ENCODE measurements at regions not wholly inside any gene's neighbourhood (a gene's known extent, or its start where the extent isn't known, plus 50 kb on each side); places are given as distances from the start of the nearest gene placed in this dataset.
A peak's percentile ranks its signal among the peaks of the same experiment; 100 is the strongest.
"Not testable (repeated sequence)": the region's sequence is repeated elsewhere in the genome, so short reads cannot be mapped to it uniquely, and the experiment has no call there.

DNA sequence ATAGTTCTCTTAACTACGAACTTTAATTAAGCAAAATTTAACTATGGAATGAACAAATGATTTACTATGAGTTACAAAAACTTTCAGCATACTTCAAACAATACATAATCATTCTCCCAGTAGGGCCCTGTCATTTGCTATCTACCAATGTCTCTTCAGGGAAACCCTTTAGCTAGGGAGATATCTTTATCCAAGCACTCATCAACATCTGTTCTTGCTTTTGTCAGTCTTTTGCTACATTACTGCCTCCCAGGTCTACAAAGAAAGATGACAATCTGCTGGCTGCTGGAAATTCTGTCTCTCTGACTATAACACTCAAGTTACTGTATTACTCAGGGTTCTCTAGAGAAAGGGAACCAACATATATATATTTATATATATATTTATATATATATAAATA lies 1626.3 kb upstream of the CELF4 start:
- no peak for DNase-seq (ENCODE audit: extremely low read depth, low read depth, low spot score)

- DNase-seq (ENCODE audit: extremely low read depth, low read depth, low spot score), result no peak
These were observed 1625.5 kb upstream of the CELF4 start for GRCh38 chr18:39191058-39191457.

DNA sequence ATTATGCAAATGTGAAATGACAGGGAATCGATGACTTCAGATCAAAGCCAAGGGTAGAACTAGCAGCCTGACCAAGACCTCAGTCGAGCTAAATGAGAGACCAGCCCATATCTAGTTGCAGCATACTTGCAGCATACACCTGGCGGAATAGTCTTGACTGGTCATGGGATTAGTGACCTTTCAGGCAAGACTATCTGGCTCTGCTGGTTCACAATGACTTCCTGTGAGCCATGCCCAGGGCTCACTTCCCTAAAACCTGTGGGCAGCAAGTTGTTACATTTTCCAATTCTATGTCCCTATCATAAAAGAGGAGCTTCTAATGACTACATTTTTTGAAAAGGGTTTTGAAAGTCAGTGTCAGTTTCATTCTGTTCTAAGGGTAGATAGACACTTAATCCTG lies 1624.9 kb upstream of the CELF4 start:
- no peak for DNase-seq (ENCODE audit: extremely low read depth, low read depth, low spot score)

- no peak for DNase-seq (ENCODE audit: extremely low read depth, low read depth, low spot score)
These were observed 1622.7 kb upstream of the CELF4 start for GRCh38 chr18:39188278-39188677.

DNA sequence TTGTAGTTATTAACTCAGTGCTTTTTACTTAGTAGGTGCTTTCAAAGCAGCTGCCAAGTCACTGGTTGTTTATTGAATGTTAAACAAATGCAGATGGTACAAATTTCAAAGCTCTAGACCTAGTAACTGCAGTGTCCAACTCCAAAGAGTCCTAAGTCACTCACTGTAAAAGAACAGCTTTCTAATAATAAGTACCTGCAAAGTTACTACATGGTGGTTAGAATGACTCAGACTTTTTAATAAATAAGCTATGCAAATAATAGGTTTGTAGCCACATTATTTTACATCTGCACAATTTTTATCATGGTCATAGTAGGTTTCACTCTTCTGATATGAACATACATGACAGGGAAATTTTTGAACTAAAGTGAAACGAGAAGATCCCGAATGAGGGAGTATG lies 1620.4 kb upstream of the CELF4 start:
- DNase-seq (ENCODE audit: extremely low read depth, low read depth, low spot score), result no peak

DNA sequence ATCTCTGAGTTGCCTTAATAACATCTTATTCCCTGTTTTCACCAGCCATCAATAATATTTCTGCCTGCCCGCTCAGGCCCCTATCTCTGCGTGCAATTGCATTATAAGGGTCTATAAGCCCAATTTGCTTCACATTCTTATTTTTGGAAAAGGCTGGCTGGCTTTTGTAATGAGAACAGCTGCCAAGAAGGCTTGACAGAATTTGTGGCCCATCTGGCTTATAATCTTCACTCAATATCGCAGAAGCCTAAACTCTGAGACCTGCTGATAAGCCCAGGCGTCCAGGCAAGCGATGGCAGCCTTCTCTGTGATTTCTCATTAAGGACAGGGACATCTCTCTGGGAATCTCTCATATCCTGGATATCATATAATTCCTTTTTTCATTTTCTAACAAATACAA lies 1618.6 kb upstream of the CELF4 start:
- no peak for DNase-seq (ENCODE audit: extremely low read depth, low read depth, low spot score)

DNA sequence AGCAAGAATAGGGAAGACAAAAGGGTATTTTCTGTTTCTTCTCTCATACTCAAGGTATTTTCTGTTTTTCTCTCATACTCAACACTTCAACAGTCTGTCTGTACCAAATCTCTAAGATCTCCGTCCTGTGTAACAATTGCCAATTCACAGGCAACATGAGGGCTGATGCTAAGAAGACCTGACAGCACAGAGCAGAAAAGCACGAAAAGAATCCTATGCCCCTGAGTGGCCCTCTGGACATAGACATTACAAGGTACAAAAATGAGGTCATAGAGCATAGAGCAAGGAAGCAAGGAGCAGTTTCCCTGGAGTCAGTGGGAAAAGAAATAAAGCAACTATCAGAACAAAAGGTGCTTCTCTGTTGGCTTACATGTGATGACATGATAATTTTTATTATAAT lies 1612.6 kb upstream of the CELF4 start:
- DNase-seq (ENCODE audit: extremely low read depth, low read depth, low spot score), result no peak

DNA sequence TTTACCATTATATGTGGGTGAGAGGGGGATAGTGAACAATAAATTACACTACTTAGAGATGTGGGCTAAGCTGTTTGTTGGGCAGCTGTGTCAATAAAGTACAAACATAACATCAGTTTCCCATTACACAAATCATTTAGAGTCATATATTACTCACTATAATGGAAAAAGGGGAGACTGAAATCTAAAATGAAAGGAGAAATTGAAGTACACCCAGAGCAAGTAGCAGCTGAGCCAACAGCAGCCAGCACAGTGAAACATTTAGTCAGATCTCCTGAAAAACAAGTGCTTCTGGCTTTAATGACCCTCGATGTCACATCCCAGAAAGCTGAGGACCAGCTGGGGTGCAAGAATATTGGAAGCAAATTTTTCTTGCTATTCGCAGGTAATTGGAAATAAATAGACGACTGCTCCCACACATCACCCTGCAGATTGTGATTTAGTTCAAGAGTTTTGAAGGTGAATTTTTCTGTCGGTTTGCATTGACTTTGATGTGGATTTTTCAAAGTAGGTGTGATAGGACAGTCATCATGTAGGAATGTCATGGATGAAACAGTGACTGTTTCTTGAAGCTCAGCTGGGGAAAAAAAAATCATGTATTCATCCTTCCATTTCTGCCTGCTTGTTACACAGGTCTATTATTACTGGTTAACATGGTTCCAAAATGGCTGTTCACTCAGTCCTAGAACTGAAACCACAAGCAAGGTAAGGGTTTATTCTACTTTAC lies 1607.3 kb upstream of the CELF4 start:
- no peak for DNase-seq (ENCODE audit: extremely low read depth, low read depth, low spot score)

DNA sequence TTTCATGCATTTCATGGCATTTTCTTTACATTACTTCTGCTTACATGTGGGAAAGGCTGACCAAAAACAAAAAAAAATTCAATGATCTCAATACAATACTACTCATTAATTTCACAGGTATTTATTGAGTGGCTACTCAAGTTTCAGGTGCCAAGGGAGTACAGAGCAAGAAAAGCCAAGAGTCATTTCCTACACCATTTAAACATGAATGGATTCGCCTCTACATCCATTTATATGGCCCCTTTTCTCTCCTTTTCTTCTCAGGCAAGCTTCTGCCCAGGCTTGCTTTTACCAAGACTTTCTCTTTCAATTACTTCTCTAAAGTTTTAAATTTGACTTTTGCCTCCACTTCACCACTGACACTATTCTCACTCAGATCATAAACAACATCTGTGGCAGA lies 1603.1 kb upstream of the CELF4 start:
- DNase-seq (ENCODE audit: extremely low read depth, low read depth, low spot score), result no peak

GRCh38 chr18:39167990-39168389 lies 1602.4 kb upstream of the CELF4 start:
- no peak for DNase-seq (ENCODE audit: extremely low read depth, low read depth, low spot score)

DNA sequence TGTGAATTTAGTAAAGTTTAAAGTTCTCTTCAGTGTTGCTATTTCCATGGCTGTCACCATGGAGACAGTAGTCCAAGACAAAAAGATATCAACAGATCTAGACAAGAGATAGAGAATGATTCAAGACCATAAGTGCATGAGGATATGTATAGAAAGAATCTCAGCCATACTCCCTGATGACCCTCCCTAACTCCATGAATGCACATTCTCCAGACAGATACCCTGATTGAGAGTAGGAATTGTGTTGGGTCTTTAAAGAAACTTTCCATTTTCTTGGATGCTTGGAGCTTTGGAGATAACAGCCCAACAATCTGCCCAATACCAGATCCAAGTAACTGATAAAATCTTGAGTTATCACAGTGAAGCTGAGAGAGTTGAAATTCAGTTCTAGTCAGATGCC lies 1601.2 kb upstream of the CELF4 start:
- DNase-seq (ENCODE audit: extremely low read depth, low read depth, low spot score), result no peak

GRCh38 chr18:39162013-39162827 lies 1596.6 kb upstream of the CELF4 start:
- no peak for DNase-seq (ENCODE audit: extremely low read depth, low read depth, low spot score)

GRCh38 chr18:39149211-39149806 lies 1583.7 kb upstream of the CELF4 start:
- DNase-seq (ENCODE audit: extremely low read depth, low read depth, low spot score), result no peak

GRCh38 chr18:39134255-39134654 lies 1568.7 kb upstream of the CELF4 start:
- no peak for DNase-seq (ENCODE audit: extremely low read depth, low read depth, low spot score)

GRCh38 chr18:39127538-39127937 lies 1561.9 kb upstream of the CELF4 start:
- not testable (repeated sequence) for DNase-seq (ENCODE audit: extremely low read depth, low read depth, low spot score)

- DNase-seq (ENCODE audit: extremely low read depth, low read depth, low spot score), result no peak
These were observed 1548.2 kb upstream of the CELF4 start for GRCh38 chr18:39113790-39114189.

- DNase-seq (ENCODE audit: extremely low read depth, low read depth, low spot score), result no peak
These were observed 1539.5 kb upstream of the CELF4 start for GRCh38 chr18:39105104-39105503.

DNA sequence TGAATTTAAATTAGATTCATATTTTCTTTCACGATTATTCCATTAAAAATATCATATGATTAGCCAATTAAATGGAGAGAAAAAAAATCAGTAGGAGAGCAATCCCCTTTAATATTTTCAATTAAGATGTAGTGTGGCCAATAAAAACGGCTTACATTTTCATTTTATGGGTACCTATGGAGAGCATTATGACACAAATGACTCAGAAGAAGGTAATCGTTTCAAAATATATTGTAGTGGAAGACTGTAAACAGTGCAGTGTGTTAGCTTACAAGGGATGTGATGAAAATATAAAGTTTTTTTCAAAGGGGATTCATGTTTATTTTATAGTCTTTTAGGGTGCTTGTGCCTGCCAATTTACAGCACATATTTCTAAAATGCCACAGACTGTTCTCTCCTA lies 1507.4 kb upstream of the CELF4 start:
- DNase-seq (ENCODE audit: extremely low read depth, low read depth, low spot score), result no peak

DNA sequence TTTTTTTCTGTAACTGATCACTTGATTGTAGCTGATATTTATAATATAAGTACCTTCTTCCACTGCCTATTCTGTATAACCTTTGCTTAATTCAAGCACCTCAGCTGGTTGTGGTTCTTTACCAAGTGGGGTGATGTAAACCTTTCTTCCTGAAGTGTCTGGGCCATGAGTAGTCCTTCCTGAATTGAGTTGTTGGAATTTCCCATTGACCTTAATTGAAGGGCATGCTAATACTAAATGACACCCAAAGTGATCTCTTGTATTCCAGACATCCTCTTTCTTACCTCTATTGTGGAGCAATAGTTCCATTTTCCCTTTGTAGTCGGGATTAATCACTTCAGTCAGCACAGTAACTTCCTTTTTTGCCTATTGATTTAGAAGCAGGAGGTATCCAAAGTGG lies 1496.8 kb upstream of the CELF4 start:
- DNase-seq (ENCODE audit: extremely low read depth, low read depth, low spot score), result no peak

- peak; percentile 23 for DNase-seq (ENCODE audit: extremely low read depth, low read depth, low spot score)
These were observed 1492.9 kb upstream of the CELF4 start for GRCh38 chr18:39058386-39059000.

- peak; percentile 36 for DNase-seq (ENCODE audit: extremely low read depth, low read depth, low spot score)
These were observed 1491.9 kb upstream of the CELF4 start for GRCh38 chr18:39057423-39058064.

All from glomerular endothelial cell (primary cell).